AG09309 (cell line): ENCODE measurements at regions not wholly inside any gene's neighbourhood (a gene's known extent, or its start where the extent isn't known, plus 50 kb on each side); places are given as distances from the start of the nearest gene placed in this dataset.

Source experiments
- DNase-seq: peaks from one replicate; pipeline ENCODE4 v3.0.0-alpha.2; 2010; ENCODE audit warnings: low read depth
- H3K4me3 ChIP-seq: 2 replicates; pipeline ENCODE4 v1.5.1; 2011; ENCODE audit warnings: mild to moderate bottlenecking, low read depth, low read length, moderate library complexity; ENCODE audit not compliant: control insufficient read depth
- TF ChIP-seq, protein P1 (sequence below): IDR thresholded peaks from 2 replicates; pipeline ENCODE4 v1.5.1; 2011; ENCODE audit warnings: mild to moderate bottlenecking, low read depth, low read length, inconsistent platforms; ENCODE audit not compliant: insufficient read depth, control insufficient read depth; ENCODE audit errors: missing control alignments

GRCh38 chr7:1321411-1322239, 89.0 kb downstream of the UNCX start:
- no peak for DNase-seq
- no peak overlapping the region for H3K4me3 ChIP-seq
- TF ChIP-seq, protein P1, sequence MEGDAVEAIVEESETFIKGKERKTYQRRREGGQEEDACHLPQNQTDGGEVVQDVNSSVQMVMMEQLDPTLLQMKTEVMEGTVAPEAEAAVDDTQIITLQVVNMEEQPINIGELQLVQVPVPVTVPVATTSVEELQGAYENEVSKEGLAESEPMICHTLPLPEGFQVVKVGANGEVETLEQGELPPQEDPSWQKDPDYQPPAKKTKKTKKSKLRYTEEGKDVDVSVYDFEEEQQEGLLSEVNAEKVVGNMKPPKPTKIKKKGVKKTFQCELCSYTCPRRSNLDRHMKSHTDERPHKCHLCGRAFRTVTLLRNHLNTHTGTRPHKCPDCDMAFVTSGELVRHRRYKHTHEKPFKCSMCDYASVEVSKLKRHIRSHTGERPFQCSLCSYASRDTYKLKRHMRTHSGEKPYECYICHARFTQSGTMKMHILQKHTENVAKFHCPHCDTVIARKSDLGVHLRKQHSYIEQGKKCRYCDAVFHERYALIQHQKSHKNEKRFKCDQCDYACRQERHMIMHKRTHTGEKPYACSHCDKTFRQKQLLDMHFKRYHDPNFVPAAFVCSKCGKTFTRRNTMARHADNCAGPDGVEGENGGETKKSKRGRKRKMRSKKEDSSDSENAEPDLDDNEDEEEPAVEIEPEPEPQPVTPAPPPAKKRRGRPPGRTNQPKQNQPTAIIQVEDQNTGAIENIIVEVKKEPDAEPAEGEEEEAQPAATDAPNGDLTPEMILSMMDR = no peak

GRCh38 chr7:1322240-1323110, 89.8 kb downstream of the UNCX start:
- no peak for DNase-seq

GRCh38 chr7:1323178-1324027, 90.7 kb downstream of the UNCX start:
- no peak overlapping the region for H3K4me3 ChIP-seq
- no peak for DNase-seq
- TF ChIP-seq, protein P1 = no peak

More at GRCh38 chr7:1322240-1323110, 89.8 kb downstream of the UNCX start:
- no peak overlapping the region for H3K4me3 ChIP-seq
- TF ChIP-seq, protein P1 = no peak

DNA sequence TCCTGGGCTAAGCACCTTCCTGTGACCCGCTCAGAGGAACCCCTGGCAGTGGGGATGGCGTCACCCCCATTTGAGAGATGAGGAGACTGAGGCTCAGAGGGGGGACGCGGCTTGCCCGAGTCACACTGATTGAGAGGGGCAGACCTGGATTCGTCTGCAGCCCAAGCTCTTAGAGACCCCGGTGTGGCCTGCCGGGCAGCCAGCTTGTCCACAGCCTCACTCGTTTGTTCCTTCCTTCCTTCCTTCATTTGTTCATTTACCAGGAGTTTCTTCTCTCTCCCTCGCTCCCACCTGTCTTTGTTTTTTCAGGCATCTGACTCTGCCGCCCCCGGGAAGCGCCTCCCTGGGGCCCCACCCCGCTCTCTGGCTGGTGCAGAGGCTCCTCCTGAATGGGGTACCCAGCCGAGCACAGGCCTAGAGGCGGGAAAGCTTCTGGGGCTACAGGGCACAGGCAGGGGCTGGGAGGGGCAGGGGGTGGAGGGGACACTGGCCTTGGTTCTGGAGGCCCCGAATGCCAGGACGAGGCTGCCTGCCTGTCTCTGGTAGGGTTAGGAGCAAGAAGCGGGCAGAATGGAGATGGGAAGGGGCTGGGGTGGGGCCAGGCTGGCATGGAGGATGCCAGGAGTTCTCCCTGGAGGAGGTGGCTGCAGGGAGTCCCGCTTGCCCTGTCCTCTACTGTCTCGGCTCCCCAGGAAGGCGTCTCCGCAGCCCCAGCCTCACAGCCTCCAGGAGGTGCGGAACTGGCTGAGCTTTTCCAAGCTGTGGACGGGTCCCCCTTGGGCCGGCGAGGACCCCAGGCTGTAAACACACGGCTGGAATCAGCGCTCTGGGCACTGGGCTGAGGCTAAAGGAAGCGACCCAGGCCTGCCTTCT, 91.6 kb downstream of the UNCX start:
- DNase-seq = no peak
- TF ChIP-seq, protein P1 = no peak
- no peak overlapping the region for H3K4me3 ChIP-seq

DNA sequence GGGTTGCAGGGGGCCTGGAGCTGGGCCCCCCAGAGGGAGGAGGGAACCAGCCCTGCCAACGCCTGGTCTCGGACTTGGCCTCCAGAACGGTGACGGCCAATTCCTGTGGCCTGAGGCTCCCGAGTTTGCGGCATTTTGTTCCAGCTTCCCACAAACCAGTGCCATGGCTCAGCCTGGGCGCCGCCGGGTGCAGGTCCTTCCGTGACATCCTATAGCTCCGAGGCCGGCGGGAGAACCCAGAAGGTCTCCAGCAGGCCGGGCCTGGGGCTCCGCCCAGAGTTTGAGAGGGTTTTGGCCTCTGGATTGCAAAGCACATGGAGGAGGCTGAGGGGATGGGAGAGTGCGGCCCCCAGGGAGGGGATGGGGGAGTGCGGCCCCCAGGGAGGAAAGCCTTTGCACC, 92.6 kb downstream of the UNCX start:
- H3K4me3 ChIP-seq = no peak overlapping the region
- TF ChIP-seq, protein P1 = no peak
- no peak for DNase-seq
